GM18502 (cell line): ENCODE measurements at regions not wholly inside any gene's neighbourhood (a gene's known extent, or its start where the extent isn't known, plus 50 kb on each side); places are given as distances from the start of the nearest gene placed in this dataset.

Experiments used
- ATAC-seq: cut with Tn5 transposase; IDR thresholded peaks from one replicate; pipeline ENCODE4 v1.9.1; 2021; ENCODE audit warnings: mild to moderate bottlenecking; ENCODE audit not compliant: unreplicated experiment, poor library complexity

DNA sequence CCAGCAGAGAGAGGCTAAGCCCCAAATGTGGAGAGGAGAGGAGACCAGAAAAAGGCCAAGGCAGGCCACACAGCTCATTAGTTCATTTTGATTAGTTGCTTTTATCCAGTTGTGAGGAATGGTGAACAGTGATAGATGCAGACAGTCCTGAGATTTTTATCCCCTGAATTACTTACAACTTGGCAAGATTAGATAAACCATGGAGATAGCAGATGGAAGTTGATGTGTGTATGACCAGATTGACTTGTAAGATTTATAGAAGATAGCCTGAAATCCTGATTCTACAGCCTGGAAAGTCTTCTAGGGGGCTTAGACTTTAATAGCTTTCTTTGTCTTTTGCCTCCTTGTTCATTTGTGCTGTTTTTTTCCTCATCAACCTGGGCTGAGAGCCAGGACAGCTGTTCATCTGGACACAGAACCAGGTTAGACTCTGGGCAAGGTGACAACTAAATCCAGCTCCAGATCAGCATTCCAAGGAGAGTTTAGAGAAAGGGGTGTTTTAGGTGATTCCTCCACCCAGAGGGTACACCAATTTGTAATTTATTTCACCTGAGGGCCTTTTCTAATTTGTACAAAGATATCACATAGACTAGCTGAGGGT lies 215.5 kb downstream of the SPATA18 start:
- no peak for ATAC-seq

DNA sequence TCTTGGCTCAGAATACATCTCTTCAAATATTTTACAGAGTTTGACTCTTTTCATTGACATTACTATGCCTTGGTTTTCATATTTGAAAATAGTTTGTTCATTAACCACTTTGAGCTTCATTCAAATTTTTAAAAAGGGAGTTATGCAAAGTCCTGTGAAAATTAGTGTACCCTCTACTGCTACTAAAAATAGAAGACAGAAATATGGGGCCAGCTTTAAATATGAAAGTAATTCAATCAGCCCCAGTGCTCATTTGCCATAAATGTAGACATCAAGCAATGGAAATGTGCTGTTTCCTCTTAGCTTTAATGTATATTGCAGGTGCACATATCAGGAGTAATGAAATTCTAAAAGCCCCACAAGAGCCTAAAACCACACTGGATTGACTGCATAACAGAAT lies 218.7 kb downstream of the SPATA18 start:
- ATAC-seq, result no peak

GRCh38 chr4:52273885-52274284 lies 222.8 kb downstream of the SPATA18 start:
- ATAC-seq, result no peak

GRCh38 chr4:52288212-52288855 lies 237.2 kb downstream of the SPATA18 start:
- ATAC-seq, result no peak

DNA sequence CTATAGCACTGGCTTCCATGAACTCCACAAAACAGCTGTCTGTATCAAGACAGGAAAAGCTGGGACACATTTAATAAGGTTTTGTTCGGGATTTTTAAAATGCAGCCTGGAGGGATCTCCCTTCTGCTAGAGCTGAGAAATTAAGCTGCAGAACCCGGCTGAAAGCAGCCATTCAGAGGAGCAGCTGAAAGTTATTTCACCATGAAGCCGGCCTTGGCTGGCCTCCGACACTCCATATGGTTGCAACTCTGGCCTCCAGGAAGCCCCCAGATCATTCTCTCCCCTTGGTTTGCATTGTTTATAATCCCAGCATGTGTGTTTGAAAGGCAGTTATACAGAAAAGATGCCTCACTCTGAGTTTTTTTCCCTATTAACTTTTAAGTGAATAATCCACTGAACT lies 239.4 kb downstream of the SPATA18 start:
- no peak for ATAC-seq

- no peak for ATAC-seq
These were observed 241.1 kb downstream of the SPATA18 start for GRCh38 chr4:52292245-52292644.

DNA sequence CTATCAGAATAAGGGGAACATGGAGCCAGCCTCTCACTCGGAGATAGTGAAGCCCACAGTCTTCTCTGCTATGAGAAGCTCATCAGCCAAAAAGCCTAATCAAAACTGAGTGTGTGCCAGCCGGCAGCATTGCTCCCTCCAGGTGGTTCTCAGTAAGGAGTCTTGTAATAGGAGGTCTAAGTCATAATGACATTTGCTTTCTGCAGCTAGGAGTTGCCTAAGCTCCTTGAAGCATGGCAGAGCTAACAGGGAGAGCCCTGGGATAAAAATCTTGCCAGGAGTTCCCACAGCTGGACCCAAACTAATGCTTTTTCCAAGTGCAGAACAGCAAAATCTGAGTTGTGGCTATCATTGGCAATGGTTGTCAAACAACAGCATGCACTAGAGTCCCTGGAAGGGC lies 245.2 kb downstream of the SPATA18 start:
- ATAC-seq, result no peak

DNA sequence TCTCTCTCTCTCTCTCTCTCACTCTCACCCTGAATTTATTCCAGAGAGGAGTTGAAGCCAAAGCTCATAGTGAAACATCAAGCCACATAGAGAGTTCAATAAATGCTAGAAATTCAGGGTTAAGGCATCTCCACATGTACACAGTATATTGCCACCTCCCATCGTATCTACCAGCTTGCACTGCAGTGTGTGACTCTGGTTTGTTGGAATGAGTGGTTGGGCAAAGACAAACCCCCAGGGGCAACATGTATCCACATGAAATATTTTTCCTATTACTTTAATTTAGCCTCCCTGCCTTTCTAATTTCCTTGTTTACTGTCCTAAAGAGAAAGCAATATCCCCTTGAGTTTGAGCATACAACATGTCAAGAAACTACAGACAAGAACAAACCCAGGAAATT lies 247.3 kb downstream of the SPATA18 start:
- no peak for ATAC-seq

- no peak for ATAC-seq
These were observed 248.0 kb downstream of the SPATA18 start for GRCh38 chr4:52299120-52299519.

GRCh38 chr4:52311464-52312125 lies 260.5 kb downstream of the SPATA18 start:
- ATAC-seq, result no peak

- no peak for ATAC-seq
These were observed 261.6 kb downstream of the SPATA18 start for GRCh38 chr4:52312722-52313121.

GRCh38 chr4:52317361-52317879 lies 266.3 kb downstream of the SPATA18 start:
- ATAC-seq, result no peak

DNA sequence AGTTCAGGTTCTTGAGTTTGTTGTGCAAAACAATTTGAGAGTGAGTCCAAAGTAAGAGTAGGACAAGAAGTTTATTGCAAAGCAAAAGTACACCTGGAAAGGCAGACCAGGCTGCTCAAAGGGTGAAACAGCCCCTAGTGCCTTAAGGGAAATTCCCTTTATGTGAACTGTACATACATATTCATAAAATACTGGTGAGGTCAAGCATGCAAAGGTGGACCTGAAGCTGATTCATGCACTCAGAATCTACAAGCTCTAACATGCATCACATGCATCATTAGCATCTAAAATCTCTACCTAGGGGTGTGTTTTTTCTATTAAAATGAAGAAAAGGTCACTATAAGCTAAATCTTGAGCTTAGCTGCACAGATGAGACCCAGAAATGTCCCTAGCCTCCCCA lies 266.9 kb downstream of the SPATA18 start:
- no peak for ATAC-seq

DNA sequence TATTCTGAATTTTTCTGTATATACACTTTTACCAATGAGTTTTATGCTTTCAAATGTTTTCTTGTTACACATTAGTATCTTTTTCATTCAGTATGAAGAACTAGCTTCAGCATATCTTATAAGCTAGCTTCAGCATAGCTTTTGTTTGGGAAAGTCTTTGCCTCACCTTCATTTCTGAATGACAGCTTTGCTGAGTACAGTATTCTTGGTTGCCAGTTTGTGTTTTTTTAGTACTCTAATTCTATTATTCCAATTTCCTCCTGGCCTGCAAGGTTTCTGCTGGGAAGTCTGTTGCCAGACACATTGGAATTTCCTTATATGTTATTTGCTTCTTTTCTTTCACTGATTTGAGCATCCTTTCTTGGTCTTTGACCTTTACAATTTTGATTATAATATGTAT lies 278.8 kb downstream of the SPATA18 start:
- ATAC-seq, result no peak

DNA sequence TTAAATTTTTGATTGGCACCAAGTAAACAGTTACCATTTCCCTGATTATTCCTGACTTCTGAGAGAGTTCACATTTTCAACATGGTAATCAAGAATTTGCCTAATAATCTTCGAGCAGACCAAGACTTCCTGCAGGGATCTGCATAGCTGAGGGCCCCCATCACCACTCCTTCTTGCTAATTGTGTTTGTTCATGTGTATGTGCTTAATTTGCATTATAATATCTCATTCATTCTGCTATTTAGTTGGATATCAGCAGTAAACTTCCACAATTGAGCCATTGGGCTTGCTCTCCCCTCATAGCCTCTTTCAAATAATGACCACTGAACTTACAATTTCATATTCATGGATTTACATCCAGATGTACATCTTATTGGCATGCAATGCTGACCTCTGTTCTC lies 292.5 kb downstream of the SPATA18 start:
- no peak for ATAC-seq

GRCh38 chr4:52350926-52351325 lies 299.8 kb downstream of the SPATA18 start:
- no peak for ATAC-seq

GRCh38 chr4:52358366-52358765 lies 300.7 kb downstream of the USP46 start:
- no peak for ATAC-seq

GRCh38 chr4:52358883-52359321 lies 300.2 kb downstream of the USP46 start:
- no peak for ATAC-seq

- no peak for ATAC-seq
These were observed 292.9 kb downstream of the USP46 start for GRCh38 chr4:52366191-52366590.

DNA sequence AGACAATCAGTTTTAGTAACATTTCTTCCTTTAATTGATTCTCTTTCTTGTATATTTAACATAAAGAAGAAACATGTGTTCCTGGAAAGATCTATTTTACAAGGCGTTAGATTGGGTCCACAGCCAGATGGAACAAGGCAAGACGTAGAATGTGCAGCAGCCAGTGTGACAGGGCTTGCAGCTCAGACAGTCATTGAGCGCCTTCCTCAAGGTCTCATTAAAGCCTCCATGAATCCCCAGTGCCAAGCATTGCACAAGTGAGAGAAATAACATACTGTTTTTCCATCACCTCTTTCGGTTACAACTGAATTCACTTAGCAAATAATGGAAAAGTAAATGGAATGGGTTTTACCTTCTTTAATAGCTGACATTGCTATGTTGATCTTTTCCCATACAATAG lies 292.5 kb downstream of the USP46 start:
- ATAC-seq, result no peak

GRCh38 chr4:52367282-52367830 lies 291.7 kb downstream of the USP46 start:
- ATAC-seq, result no peak
